HG03442 (cell line): ENCODE measurements at regions not wholly inside any gene's neighbourhood (a gene's known extent, or its start where the extent isn't known, plus 50 kb on each side); places are given as distances from the start of the nearest gene placed in this dataset.
"Not testable (repeated sequence)": the region's sequence is repeated elsewhere in the genome, so short reads cannot be mapped to it uniquely, and the experiment has no call there.

Experiments
- ATAC-seq: cut with Tn5 transposase; IDR thresholded peaks from one replicate; pipeline ENCODE4 v1.9.1; 2021; ENCODE audit warnings: mild to moderate bottlenecking, moderate library complexity; ENCODE audit not compliant: unreplicated experiment

- no peak for ATAC-seq
Measured at GRCh38 chr2:217360111-217360510, 500.2 kb upstream of the TNP1 start.

- ATAC-seq, result no peak
Measured at GRCh38 chr2:217357886-217358620, 498.2 kb upstream of the TNP1 start.

GRCh38 chr2:217356781-217357180 is 496.9 kb upstream of the TNP1 start:
- ATAC-seq, result no peak

GRCh38 chr2:217356142-217356541 is 496.3 kb upstream of the TNP1 start:
- ATAC-seq, result no peak

- no peak for ATAC-seq
Measured at GRCh38 chr2:217353591-217353990, 493.7 kb upstream of the TNP1 start.

- ATAC-seq, result no peak
Measured at GRCh38 chr2:217351378-217351777, 491.5 kb upstream of the TNP1 start.

- ATAC-seq, result no peak
Measured at GRCh38 chr2:217349251-217349650, 489.4 kb upstream of the TNP1 start.

- not testable (repeated sequence) for ATAC-seq
Measured at GRCh38 chr2:217347630-217348029, 487.8 kb upstream of the TNP1 start.

- ATAC-seq, result not testable (repeated sequence)
Measured at GRCh38 chr2:217346043-217346442, 486.2 kb upstream of the TNP1 start.

- no peak for ATAC-seq
Measured at GRCh38 chr2:217340899-217341298, 481.0 kb upstream of the TNP1 start.

GRCh38 chr2:217340176-217340575 is 480.3 kb upstream of the TNP1 start:
- no peak for ATAC-seq

GRCh38 chr2:217339753-217340152 is 479.9 kb upstream of the TNP1 start:
- ATAC-seq, result no peak

- ATAC-seq, result no peak
Measured at GRCh38 chr2:217338306-217338916, 478.5 kb upstream of the TNP1 start.

- no peak for ATAC-seq
Measured at GRCh38 chr2:217337771-217338170, 477.9 kb upstream of the TNP1 start.

GRCh38 chr2:217336694-217337093 is 476.8 kb upstream of the TNP1 start:
- ATAC-seq, result no peak

GRCh38 chr2:217335341-217335966 is 475.6 kb upstream of the TNP1 start:
- no peak for ATAC-seq

- no peak for ATAC-seq
Measured at GRCh38 chr2:217334561-217334960, 474.7 kb upstream of the TNP1 start.

- no peak for ATAC-seq
Measured at GRCh38 chr2:217332866-217333265, 473.0 kb upstream of the TNP1 start.

GRCh38 chr2:217332417-217332791 is 472.5 kb upstream of the TNP1 start:
- no peak for ATAC-seq

- no peak for ATAC-seq
Measured at GRCh38 chr2:217331523-217332416, 471.9 kb upstream of the TNP1 start.

- ATAC-seq, result no peak
Measured at GRCh38 chr2:217330647-217331046, 470.8 kb upstream of the TNP1 start.
